SK-N-SH (cell line): ENCODE measurements at regions not wholly inside any gene's neighbourhood (a gene's known extent, or its start where the extent isn't known, plus 50 kb on each side); places are given as distances from the start of the nearest gene placed in this dataset.

Source experiments
- CTCF ChIA-PET: fragments of 300-600, 350-600 bp; formaldehyde crosslinking; extraction: SDS; loops from one replicate; lab custom pipeline; 2021; lab: Yijun Ruan, JAX
- POLR2A ChIA-PET: fragments of 350-600 bp; sonication (Branson Sonifier 250); formaldehyde crosslinking; extraction: SDS; loops from one replicate; lab custom pipeline; 2020; ENCODE audit warnings: antibody characterized with exemption, inconsistent platforms; lab: Yijun Ruan, JAX
- DNase-seq: peaks from one replicate; pipeline ENCODE4 v3.0.0; 2012
- H2AFZ ChIP-seq: fragments of 200-600 bp; sonication (generic); 2 replicates; pipeline ENCODE4 v1.8.1; 2016; ENCODE audit warnings: antibody characterized with exemption, mild to moderate bottlenecking, low read depth
- H3F3A ChIP-seq: fragments of 200-600 bp; sonication (generic); replicated peaks from 2 replicates; pipeline ENCODE3; 2016; ENCODE audit warnings: antibody characterized with exemption, mild to moderate bottlenecking; ENCODE audit not compliant: insufficient read depth
- H3K27ac ChIP-seq, 2 experiments: fragments of 200-500 bp in 1 of 2; fragments of 200-600 bp in 1 of 2; sonication (Bioruptor generic) in 1 of 2; sonication (generic), shearing (Covaris generic) in 1 of 2; 2 replicates each; pipeline versions ENCODE4 v1.5.1 to v1.6.1; 2014 to 2016; ENCODE audit warnings: low read depth in 2 of 2, inconsistent platforms in 1 of 2, low read length in 1 of 2, mild to moderate bottlenecking in 1 of 2, mixed read lengths in 1 of 2
- H3K27me3 ChIP-seq: fragments of 200-600 bp; sonication (generic), shearing (Covaris generic); 2 replicates; pipeline ENCODE4 v1.6.1; 2016; ENCODE audit warnings: mixed run types; ENCODE audit not compliant: insufficient read depth
- H3K36me3 ChIP-seq, 2 experiments: fragments of 200-500 bp in 1 of 2; fragments of 200-600 bp in 1 of 2; sonication (Bioruptor generic) in 1 of 2; sonication (generic) in 1 of 2; replicated peaks in 1 of 2; 2 replicates each; pipeline versions ENCODE3 to v1.5.1; 2014 to 2016; ENCODE audit warnings: low read length in 1 of 2, mild to moderate bottlenecking in 1 of 2; ENCODE audit not compliant: insufficient read depth in 2 of 2, control insufficient read depth in 1 of 2
- H3K4me1 ChIP-seq, 2 experiments: fragments of 200-500 bp in 1 of 2; fragments of 200-600 bp in 1 of 2; sonication (Bioruptor generic) in 1 of 2; sonication (generic), shearing (Covaris generic) in 1 of 2; 2 replicates each; pipeline versions ENCODE4 v1.5.1 to v1.6.1; 2014 to 2016; ENCODE audit warnings: low read depth in 1 of 2, low read length in 1 of 2, mixed run types in 1 of 2; ENCODE audit not compliant: insufficient read depth in 2 of 2, control insufficient read depth in 1 of 2
- H3K4me2 ChIP-seq: fragments of 200-600 bp; sonication (generic), shearing (Covaris generic); 2 replicates; pipeline ENCODE4 v1.6.1; 2017; ENCODE audit warnings: mixed run types
- H3K4me3 ChIP-seq, 2 experiments: fragments of 200-500 bp in 1 of 2; fragments of 200-600 bp in 1 of 2; sonication (Bioruptor generic) in 1 of 2; sonication (generic), shearing (Covaris generic) in 1 of 2; 2 replicates each; pipeline versions ENCODE4 v1.5.1 to v1.8.1; 2014 to 2016; ENCODE audit warnings: low read depth in 2 of 2, inconsistent platforms in 1 of 2, low read length in 1 of 2, mild to moderate bottlenecking in 1 of 2, mixed read lengths in 1 of 2, moderate library complexity in 1 of 2
- H3K79me2 ChIP-seq: fragments of 200-600 bp; sonication (generic); 2 replicates; pipeline ENCODE4 v1.8.1; 2017; ENCODE audit warnings: mild to moderate bottlenecking; ENCODE audit not compliant: insufficient read depth
- H3K9ac ChIP-seq: fragments of 200-600 bp; sonication (generic); 2 replicates; pipeline ENCODE4 v1.6.1; 2017; ENCODE audit warnings: mixed run types
- H3K9me2 ChIP-seq: fragments of 200-600 bp; sonication (generic); 2 replicates; pipeline ENCODE4 v1.6.1; 2017; ENCODE audit warnings: mixed run types
- H3K9me3 ChIP-seq: fragments of 200-600 bp; sonication (generic); 2 replicates; pipeline ENCODE4 v1.6.1; 2017; ENCODE audit warnings: mixed run types, mild to moderate bottlenecking, moderate library complexity
- H4K20me1 ChIP-seq: fragments of 200-600 bp; sonication (generic); 2 replicates; pipeline ENCODE4 v1.6.1; 2017; ENCODE audit warnings: mild to moderate bottlenecking, mixed run types; ENCODE audit not compliant: insufficient read depth
- CHD2 ChIP-seq: fragments of 150-350 bp; IDR thresholded peaks from 2 replicates; pipeline ENCODE4 v1.6.1; 2018; ENCODE audit warnings: low read length; ENCODE audit not compliant: partially characterized antibody
- CTCF ChIP-seq: fragments of 200-600 bp; sonication (generic); IDR thresholded peaks from 2 replicates; pipeline ENCODE4 v1.6.1; 2017; ENCODE audit warnings: antibody characterized with exemption, mild to moderate bottlenecking, moderate library complexity
- ELF1 ChIP-seq: IDR thresholded peaks from 2 replicates; pipeline ENCODE4 v1.4.0; 2012
- EP300 ChIP-seq, 2 experiments: IDR thresholded peaks; 2 replicates each; pipeline versions ENCODE4 v1.4.0 to v1.6.1; 2012; ENCODE audit warnings: borderline replicate concordance in 1 of 2, low read depth in 1 of 2, low read length in 1 of 2
- FOSL2 ChIP-seq: IDR thresholded peaks from 2 replicates; pipeline ENCODE4 v1.4.0; 2012; ENCODE audit warnings: low read depth, mild to moderate bottlenecking, moderate library complexity, borderline replicate concordance
- FOXJ3 ChIP-seq: sonication (generic); formaldehyde crosslinking; IDR thresholded peaks from 2 replicates; pipeline ENCODE4 v1.5.1; 2020; ENCODE audit warnings: mild to moderate bottlenecking, missing genetic modification reagents
- GABPA ChIP-seq: IDR thresholded peaks from 2 replicates; pipeline ENCODE4 v1.4.0; 2012; ENCODE audit warnings: low read depth, mild to moderate bottlenecking
- GATA2 ChIP-seq: sonication (generic); formaldehyde crosslinking; IDR thresholded peaks from 2 replicates; pipeline ENCODE4 v1.5.0; 2020; ENCODE audit warnings: mild to moderate bottlenecking, missing genetic modification reagents
- IRF3 ChIP-seq: fragments of 150-350 bp; IDR thresholded peaks from 2 replicates; pipeline ENCODE4 v1.6.1; 2016; ENCODE audit warnings: mild to moderate bottlenecking, low read depth, low read length
- MEF2A ChIP-seq: IDR thresholded peaks from 2 replicates; pipeline ENCODE4 v1.4.0; 2012; ENCODE audit warnings: low read depth, borderline replicate concordance
- MXI1 ChIP-seq: IDR thresholded peaks from 2 replicates; pipeline ENCODE4 v1.6.1; 2012; ENCODE audit warnings: mild to moderate bottlenecking, low read depth, low read length, improper control_type of control experiment
- NFIC ChIP-seq: IDR thresholded peaks from 2 replicates; pipeline ENCODE4 v1.4.0; 2012; ENCODE audit warnings: borderline replicate concordance
- PBX3 ChIP-seq: IDR thresholded peaks from 2 replicates; pipeline ENCODE4; 2012
- POLR2AphosphoS5 ChIP-seq: IDR thresholded peaks from 2 replicates; pipeline ENCODE4 v1.6.1; 2012; ENCODE audit warnings: low read depth, low read length
- RAD21 ChIP-seq: IDR thresholded peaks from 2 replicates; pipeline ENCODE4 v1.6.1; 2012; ENCODE audit warnings: mild to moderate bottlenecking, low read length
- REST ChIP-seq: IDR thresholded peaks from 2 replicates; pipeline ENCODE4 v1.6.1; 2012; ENCODE audit warnings: mild to moderate bottlenecking, low read depth, low read length, moderate library complexity
- RFX5 ChIP-seq: IDR thresholded peaks from 2 replicates; pipeline ENCODE4 v1.6.1; 2012; ENCODE audit warnings: mild to moderate bottlenecking, improper control_type of control experiment, low read length
- SIN3A ChIP-seq: IDR thresholded peaks from 2 replicates; pipeline ENCODE4 v1.6.1; 2012; ENCODE audit warnings: low read depth, mild to moderate bottlenecking, low read length, moderate library complexity, borderline replicate concordance
- TAF1 ChIP-seq: IDR thresholded peaks from 2 replicates; pipeline ENCODE4 v1.6.1; 2012; ENCODE audit warnings: low read depth, mild to moderate bottlenecking, low read length, moderate library complexity, borderline replicate concordance
- TCF12 ChIP-seq: IDR thresholded peaks from 2 replicates; pipeline ENCODE4 v1.4.0; 2012
- USF1 ChIP-seq: IDR thresholded peaks from 2 replicates; pipeline ENCODE4 v1.4.0; 2012; ENCODE audit warnings: low read depth, borderline replicate concordance
- USF2 ChIP-seq: fragments of 150-350 bp; IDR thresholded peaks from 2 replicates; pipeline ENCODE4 v1.6.1; 2017; ENCODE audit warnings: antibody characterized with exemption, low read length, low read depth, borderline replicate concordance
- YY1 ChIP-seq: IDR thresholded peaks from 2 replicates; pipeline ENCODE4 v1.4.0; 2012; ENCODE audit warnings: low read depth, mild to moderate bottlenecking
- WGBS: methylation state at CpG from one replicate; pipeline ENCODE4 v1.1.6; 2017; ENCODE audit warnings: low lambda C conversion rate; 5-methylcytosine and 5-hydroxymethylcytosine counted together

DNA sequence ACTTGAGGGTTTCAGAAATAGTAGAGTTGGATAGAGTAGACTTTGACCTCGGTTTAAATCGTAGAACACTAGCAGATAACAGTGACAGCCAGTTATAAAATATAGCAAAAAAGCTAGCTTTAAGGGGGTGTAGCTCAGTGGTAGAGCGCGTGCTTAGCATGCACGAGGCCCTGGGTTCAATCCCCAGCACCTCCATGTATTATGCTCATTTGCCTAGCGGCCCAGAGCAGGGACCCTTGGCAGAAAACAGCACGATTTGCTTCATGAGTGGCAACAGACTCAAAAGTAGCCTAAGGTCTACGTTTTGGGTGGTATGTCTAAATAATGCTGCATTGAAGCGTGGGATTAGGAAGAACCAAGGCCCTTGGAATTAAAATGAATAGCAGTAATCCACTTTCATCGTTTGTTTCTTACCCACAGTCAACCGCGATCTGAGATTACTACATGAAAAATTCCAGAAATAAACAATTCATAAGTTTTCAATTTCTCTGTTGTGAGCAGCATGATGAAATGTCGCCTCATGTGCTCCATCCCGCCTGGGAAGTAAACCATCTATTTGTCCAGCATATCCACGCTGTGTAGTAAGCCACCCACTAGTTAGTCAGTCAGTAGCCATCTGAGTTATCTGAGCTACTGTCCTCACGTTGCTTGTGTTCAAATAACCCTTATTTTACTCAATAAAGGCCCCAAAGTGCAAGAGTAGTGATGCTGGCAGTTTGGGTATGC, 184.9 kb downstream of the GPX5 start (continued):
- no peak for TF ChIP-seq RAD21
- TF ChIP-seq FOSL2 = peak; percentile 37; the same call in 1 of the 2 replicates
- TF ChIP-seq FOXJ3 = no peak
- no peak for TF ChIP-seq GABPA
- TF ChIP-seq CTCF = no peak
- TF ChIP-seq TCF12 = no peak
- TF ChIP-seq ELF1 = no peak
- TF ChIP-seq YY1 = no peak; the same call in 1 of the 2 replicates
- no peak for TF ChIP-seq NFIC
- TF ChIP-seq IRF3 = no peak
- no peak for TF ChIP-seq REST

GRCh38 chr6:28711325-28711724, 185.6 kb downstream of the GPX5 start:
- H3K9ac ChIP-seq = no peak overlapping the region
- peaks cover 11% of the 10 kb centered on the region for H3K9me3 ChIP-seq
- no peak overlapping the region for H2AFZ ChIP-seq
- H3K4me3 ChIP-seq = no peak overlapping the region
- no peaks in the 10 kb centered on the region for H3K4me1 ChIP-seq
- ChIA-PET POLR2A (interaction anchor here (0.6 kb wide), 1 partner anchor 137 kb away, joined by 3 read pairs; no protein-coding TSS in a partner anchor), CTCF (interaction anchor here (1.1 kb wide), 1 partner anchor 25 kb away, joined by 3 read pairs; no protein-coding TSS in a partner anchor)
- no peak overlapping the region for H3K27ac ChIP-seq
- no peaks in the 10 kb centered on the region for H3K79me2 ChIP-seq
- 15% methylated on average over 4 of the region's 4 CpGs for WGBS
- DNase-seq = no peak
- H3K36me3 ChIP-seq = no peaks in the 10 kb centered on the region
- no peaks in the 10 kb centered on the region for H4K20me1 ChIP-seq
- peaks cover 9% of the 10 kb centered on the region; the same call in 1 of the 2 replicates for H3K27me3 ChIP-seq
- no peaks in the 10 kb centered on the region for H3F3A ChIP-seq
- H3K4me2 ChIP-seq = no peak overlapping the region
- no peaks in the 10 kb centered on the region for H3K9me2 ChIP-seq
- TF ChIP-seq POLR2AphosphoS5 (no peak), MXI1 (no peak), MEF2A (no peak), CHD2 (no peak), TAF1 (no peak), PBX3 (no peak), USF2 (no peak), USF1 (no peak), EP300 (IDR thresholded peaks at IDR 0.05; ENCODE audit: borderline replicate concordance in 1 of 2, low read depth in 1 of 2, low read length in 1 of 2) (no peak), SIN3A (no peak), YY1 (no peak), GATA2 (CRISPR knock-in tag) (no peak), GABPA (no peak), RFX5 (no peak)
